Chondrocyte (in vitro differentiated cells): ENCODE measurements at regions not wholly inside any gene's neighbourhood (a gene's known extent, or its start where the extent isn't known, plus 50 kb on each side); places are given as distances from the start of the nearest gene placed in this dataset.

Source experiments
- DNase-seq: peaks from one replicate; pipeline ENCODE4 v3.0.0; 2021; ENCODE audit warnings: mixed read lengths, low spot score
- H3K27ac Mint-ChIP-seq: one replicate; pipeline ENCODE4 v1.8.0; 2021; ENCODE audit warnings: mild to moderate bottlenecking, moderate library complexity, mixed read lengths; ENCODE audit not compliant: unreplicated experiment
- H3K27me3 Mint-ChIP-seq: 2 replicates; pipeline ENCODE4 v1.8.0; 2021; ENCODE audit warnings: low read depth, mixed read lengths
- H3K36me3 Mint-ChIP-seq: 2 replicates; pipeline ENCODE4 v1.8.0; 2021; ENCODE audit warnings: low read depth, mixed read lengths
- H3K4me1 Mint-ChIP-seq: 2 replicates; pipeline ENCODE4 v1.8.0; 2021; ENCODE audit warnings: low read depth, mild to moderate bottlenecking, mixed read lengths
- H3K4me3 Mint-ChIP-seq: one replicate; pipeline ENCODE4 v1.8.0; 2021; ENCODE audit warnings: mild to moderate bottlenecking, moderate library complexity, mixed read lengths; ENCODE audit not compliant: unreplicated experiment
- H3K9me3 Mint-ChIP-seq: 2 replicates; pipeline ENCODE4 v1.8.0; 2021; ENCODE audit warnings: low read depth, mixed read lengths
- TF ChIP-seq, protein P1 (sequence below): fragments of 200-600 bp; sonication (generic); IDR thresholded peaks from 2 replicates; pipeline ENCODE4 v1.5.0; 2021; ENCODE audit warnings: antibody characterized with exemption, mild to moderate bottlenecking, moderate library complexity

DNA sequence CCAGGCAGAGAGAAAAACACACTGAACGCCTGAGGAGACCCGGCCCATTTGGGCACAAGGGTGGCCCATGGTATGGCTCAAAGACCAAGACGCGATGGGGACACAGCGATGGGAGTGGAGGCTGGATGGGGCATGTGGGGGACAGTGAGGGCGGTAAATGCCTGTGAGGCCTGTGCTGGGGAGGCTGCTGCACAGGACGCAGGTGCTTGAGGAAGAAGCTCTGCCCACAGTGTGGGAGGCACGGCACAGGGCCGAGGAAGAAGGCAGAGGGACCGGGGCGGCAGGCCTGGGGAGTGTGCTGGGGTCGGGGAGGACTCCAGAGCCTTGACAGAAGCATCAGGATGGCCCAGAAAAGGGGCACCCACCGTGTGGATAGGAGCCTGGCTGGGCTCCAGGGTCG, 75.9 kb upstream of the WNT11 start:
- TF ChIP-seq, protein P1, sequence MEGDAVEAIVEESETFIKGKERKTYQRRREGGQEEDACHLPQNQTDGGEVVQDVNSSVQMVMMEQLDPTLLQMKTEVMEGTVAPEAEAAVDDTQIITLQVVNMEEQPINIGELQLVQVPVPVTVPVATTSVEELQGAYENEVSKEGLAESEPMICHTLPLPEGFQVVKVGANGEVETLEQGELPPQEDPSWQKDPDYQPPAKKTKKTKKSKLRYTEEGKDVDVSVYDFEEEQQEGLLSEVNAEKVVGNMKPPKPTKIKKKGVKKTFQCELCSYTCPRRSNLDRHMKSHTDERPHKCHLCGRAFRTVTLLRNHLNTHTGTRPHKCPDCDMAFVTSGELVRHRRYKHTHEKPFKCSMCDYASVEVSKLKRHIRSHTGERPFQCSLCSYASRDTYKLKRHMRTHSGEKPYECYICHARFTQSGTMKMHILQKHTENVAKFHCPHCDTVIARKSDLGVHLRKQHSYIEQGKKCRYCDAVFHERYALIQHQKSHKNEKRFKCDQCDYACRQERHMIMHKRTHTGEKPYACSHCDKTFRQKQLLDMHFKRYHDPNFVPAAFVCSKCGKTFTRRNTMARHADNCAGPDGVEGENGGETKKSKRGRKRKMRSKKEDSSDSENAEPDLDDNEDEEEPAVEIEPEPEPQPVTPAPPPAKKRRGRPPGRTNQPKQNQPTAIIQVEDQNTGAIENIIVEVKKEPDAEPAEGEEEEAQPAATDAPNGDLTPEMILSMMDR, result no peak
- Mint-ChIP-seq H3K27me3 (no peaks in the 10 kb centered on the region), H3K9me3 (no peaks in the 10 kb centered on the region), H3K36me3 (no peaks in the 10 kb centered on the region), H3K4me3 (no peak overlapping the region), H3K27ac (no peak overlapping the region), H3K4me1 (no peaks in the 10 kb centered on the region)
- no peak for DNase-seq

DNA sequence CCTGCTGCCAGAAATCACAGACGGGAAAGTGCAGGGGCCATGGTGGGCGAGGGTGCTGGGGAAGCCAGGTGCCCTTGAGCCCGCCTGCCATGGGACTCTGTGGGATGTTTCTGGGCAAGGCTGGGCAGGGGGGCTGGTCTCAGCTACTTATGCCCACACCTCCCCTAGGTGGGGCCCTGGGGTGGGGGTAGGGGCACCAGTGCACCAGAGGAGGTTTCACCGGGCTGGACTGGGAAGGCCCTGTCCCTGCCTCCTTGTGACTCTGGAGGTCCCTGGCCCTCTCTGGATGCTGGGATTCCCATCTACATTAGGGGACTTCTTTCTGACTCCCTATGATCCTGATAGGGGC, 75.2 kb upstream of the WNT11 start:
- Mint-ChIP-seq H3K4me1 (no peaks in the 10 kb centered on the region), H3K27ac (no peak overlapping the region), H3K9me3 (no peaks in the 10 kb centered on the region), H3K36me3 (no peaks in the 10 kb centered on the region), H3K27me3 (no peaks in the 10 kb centered on the region), H3K4me3 (no peak overlapping the region)
- no peak for DNase-seq
- TF ChIP-seq, protein P1, result no peak

DNA sequence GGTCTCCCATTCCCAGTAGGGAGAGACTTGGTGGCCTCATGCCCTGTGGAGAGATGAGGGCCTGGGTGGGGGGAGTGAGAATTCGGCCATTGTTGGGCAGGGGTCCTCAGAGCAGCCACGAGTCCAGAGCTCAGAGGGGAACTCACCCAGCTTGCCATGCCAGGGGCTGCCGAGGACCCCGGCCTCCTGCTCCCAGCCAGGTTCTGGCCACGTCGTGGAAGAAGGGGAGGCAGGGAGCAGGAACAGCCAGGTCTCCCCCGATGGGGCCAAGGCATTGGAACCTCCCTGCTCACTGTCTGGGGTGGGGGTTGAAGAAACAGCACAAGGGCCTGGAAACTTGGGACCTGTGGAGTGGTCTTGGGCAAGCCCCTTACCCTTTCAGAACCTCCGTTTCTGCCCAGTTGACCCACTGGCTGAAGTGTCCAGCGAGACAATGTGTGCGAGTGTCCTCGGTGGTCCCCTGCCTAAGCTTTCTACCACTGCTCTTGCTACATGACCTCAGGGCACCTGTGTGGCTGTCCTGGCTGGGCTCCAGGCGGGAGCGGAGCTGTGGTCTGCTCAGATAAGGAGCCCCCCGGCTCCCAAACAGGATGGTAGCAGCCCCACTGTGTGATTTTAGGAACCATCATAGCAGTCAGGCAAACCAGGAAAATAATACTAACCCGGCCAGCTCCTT, 74.7 kb upstream of the WNT11 start:
- no peaks in the 10 kb centered on the region for H3K36me3 Mint-ChIP-seq
- H3K4me3 Mint-ChIP-seq, result no peak overlapping the region
- no peaks in the 10 kb centered on the region for H3K4me1 Mint-ChIP-seq
- DNase-seq, result no peak
- H3K27ac Mint-ChIP-seq, result no peak overlapping the region
- TF ChIP-seq, protein P1, result no peak
- no peaks in the 10 kb centered on the region for H3K27me3 Mint-ChIP-seq
- no peaks in the 10 kb centered on the region for H3K9me3 Mint-ChIP-seq

DNA sequence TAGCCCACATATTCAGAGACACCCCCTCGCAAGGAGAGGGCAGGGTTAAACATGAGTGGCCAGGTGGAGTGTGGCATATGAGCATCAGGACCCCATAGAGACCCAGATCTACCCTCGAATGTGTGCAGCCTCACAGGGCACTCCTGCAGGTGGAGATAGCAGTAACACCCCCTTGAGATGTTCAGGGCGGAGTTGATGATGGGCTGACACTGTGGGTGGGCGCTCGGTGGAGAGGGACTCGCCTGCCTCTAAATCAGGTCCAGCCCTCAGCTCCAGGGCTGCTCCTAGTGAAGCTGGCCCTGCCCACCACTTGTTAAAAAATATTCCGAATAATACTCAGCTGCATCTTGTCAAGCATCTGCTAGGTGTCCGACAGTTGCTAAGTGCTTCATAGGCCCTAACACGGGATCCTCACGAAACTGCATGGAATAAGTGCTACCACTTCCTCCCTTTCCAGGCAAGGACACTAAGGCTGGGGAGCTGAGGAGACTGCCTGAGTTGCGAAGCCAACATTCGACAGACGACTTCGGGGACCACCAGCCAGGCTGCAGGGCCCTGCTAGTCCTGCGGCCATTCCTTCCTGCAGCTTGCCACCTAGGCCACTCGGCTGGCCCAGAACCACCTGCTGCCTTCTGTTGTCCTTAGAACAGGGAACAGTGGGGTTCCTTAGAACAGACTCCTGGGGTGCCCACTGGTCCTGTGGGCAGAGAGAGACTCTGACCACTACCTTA, 74.0 kb upstream of the WNT11 start:
- Mint-ChIP-seq H3K36me3 (no peaks in the 10 kb centered on the region), H3K27ac (no peak overlapping the region), H3K9me3 (no peaks in the 10 kb centered on the region), H3K4me1 (no peaks in the 10 kb centered on the region), H3K27me3 (no peaks in the 10 kb centered on the region), H3K4me3 (no peak overlapping the region)
- TF ChIP-seq, protein P1, result no peak
- no peak for DNase-seq

DNA sequence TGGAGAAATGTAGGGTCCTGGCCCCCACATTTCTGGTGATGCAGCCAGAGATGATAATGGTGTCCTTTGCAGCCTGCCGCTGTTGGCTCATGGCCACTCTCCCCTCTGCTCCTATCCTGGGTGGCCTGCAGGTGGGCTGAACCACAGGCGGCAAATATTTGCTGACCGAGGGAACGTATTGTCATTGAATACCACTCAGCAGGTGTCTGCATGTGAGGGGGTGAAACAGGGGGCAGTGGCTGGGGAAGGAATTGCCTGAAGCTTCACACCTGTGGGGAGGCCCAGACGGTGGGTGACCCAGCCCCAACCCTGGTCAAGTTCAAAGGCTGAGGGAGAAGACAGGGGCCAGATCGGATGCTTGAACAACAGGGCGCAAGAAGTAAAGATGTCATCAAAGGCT, 73.3 kb upstream of the WNT11 start:
- H3K27me3 Mint-ChIP-seq, result no peaks in the 10 kb centered on the region
- H3K4me3 Mint-ChIP-seq, result no peak overlapping the region
- no peaks in the 10 kb centered on the region for H3K4me1 Mint-ChIP-seq
- no peaks in the 10 kb centered on the region for H3K36me3 Mint-ChIP-seq
- peaks cover 6% of the 10 kb centered on the region for H3K9me3 Mint-ChIP-seq
- TF ChIP-seq, protein P1, result no peak
- H3K27ac Mint-ChIP-seq, result no peak overlapping the region
- no peak for DNase-seq
